ENCODE measurements at regions not wholly inside any gene's neighbourhood (a gene's known extent, or its start where the extent isn't known, plus 50 kb on each side); places are given as distances from the start of the nearest gene placed in this dataset.

DNA sequence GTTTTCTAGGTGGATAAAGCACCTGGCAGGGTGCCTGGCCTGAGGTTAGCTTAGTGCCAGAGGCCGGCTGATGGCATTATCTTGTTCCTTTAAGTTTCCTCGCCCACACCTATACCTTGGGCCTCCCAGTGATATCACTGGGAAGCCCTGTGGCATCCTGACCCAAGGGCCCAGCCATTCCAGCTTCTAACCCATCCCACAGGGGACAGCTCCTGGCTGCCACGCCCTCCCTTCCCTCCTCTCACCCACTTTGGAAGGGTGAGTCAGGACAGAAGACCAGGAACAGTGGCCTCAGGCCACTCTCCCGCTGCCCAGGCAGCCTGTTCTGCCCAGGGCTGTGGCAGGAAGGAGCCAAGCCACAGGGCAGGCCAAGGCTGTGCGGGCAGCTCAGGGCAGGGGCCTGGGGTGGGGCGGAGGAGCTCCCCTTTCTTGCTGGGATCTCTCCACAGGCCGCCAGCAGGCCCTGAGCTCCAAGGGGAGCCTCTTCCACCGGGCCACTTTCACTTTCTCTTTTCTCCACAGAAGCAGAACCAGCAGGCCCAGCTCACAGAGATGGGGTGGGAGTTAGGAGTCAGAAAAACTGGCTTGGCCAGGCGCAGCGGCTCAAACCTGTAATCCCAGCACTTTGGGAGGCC lies 75.1 kb downstream of the IRF2BPL start:
- H3K4me2 ChIP-seq (ENCODE audit: low read length), result peak overlapping the region; percentile 93
- CTCF ChIA-PET, result interaction anchor here (1.2 to 2.0 kb wide), 8 partner anchors 8 to 117 kb away, joined by 3 to 11 read pairs (median 6); no protein-coding TSS in a partner anchor
- H3K9me2 ChIP-seq (ENCODE audit: insufficient read depth), result no peaks in the 10 kb centered on the region
- DNase-seq (ENCODE audit: low read depth, low spot score) (peak; percentile 81), ATAC-seq (peak; percentile 69)
- no peaks in the 10 kb centered on the region for H3K36me3 ChIP-seq (ENCODE audit: control insufficient read depth in 1 of 2, insufficient read depth in 2 of 2, low read length in 2 of 2)
- H3K27ac ChIP-seq (ENCODE audit: low read depth, low read length), result peak overlapping the region; percentile 100
- peaks cover 92 to 99% of the 10 kb centered on the region in 2 experiments for H3K4me1 ChIP-seq (ENCODE audit: control insufficient read depth in 1 of 2, insufficient read depth in 2 of 2, low read length in 2 of 2)
- H3K9ac ChIP-seq (ENCODE audit: low read length), result peak overlapping the region; percentile 78
- intact Hi-C loops (cut with micrococcal nuclease), result loop anchor here (2.0 kb wide), 1 partner anchor 99 kb away; no protein-coding TSS in a partner anchor
- RAD21 ChIA-PET (ENCODE audit: low non-redundant PET in 1 of 2, low total read pairs in 2 of 2, uncharacterized antibody in 2 of 2, unreplicated experiment in 2 of 2), result interaction anchor here (0.6 to 2.0 kb wide), 9 partner anchors 9 to 92 kb away, joined by 3 to 10 read pairs (median 4); no protein-coding TSS in a partner anchor
- H3K79me2 ChIP-seq (ENCODE audit: insufficient read depth, low read length), result no peaks in the 10 kb centered on the region
- peak overlapping the region; percentile 42 to 61 for H3K4me3 ChIP-seq (replicated peaks in 1 of 2; ENCODE audit: low read depth in 1 of 2, low read length in 2 of 2)
- BruUV-seq (replicated peaks), result no TSS peak
- H4K20me1 ChIP-seq (ENCODE audit: insufficient read depth), result no peaks in the 10 kb centered on the region
- H3K27me3 ChIP-seq (ENCODE audit: insufficient read depth, low read length), result no peaks in the 10 kb centered on the region
- H2AFZ ChIP-seq (ENCODE audit: low read depth, low read length, poor library complexity, severe bottlenecking), result no peak overlapping the region
- POLR2A ChIA-PET, result interaction anchor here (0.7 to 2.4 kb wide), 19 partner anchors 9 to 119 kb away, joined by 3 to 30 read pairs (median 5); partner anchors contain the start of gene IRF2BPL
- H3K9me3 ChIP-seq (ENCODE audit: control insufficient read depth in 1 of 2, insufficient read depth in 1 of 2, low read depth in 1 of 2, low read length in 2 of 2), result no peaks in the 10 kb centered on the region
- TF ChIP-seq CEBPB (IDR thresholded peaks at IDR 0.05; ENCODE audit: low read depth) (no peak), YY1 (IDR thresholded peaks at IDR 0.05; ENCODE audit: extremely low read depth, insufficient replicate concordance, low read depth, low read length) (peak; percentile 72), ZFX (IDR thresholded peaks at IDR 0.05) (peak; percentile 74), JUND (IDR thresholded peaks at IDR 0.05) (no peak), CTCF (IDR thresholded peaks at IDR 0.05 in 2 of 3, conservative IDR thresholded peaks at IDR 0.05 in 1 of 3; ENCODE audit: borderline replicate concordance in 1 of 3, insufficient read depth in 1 of 3, low read depth in 2 of 3, low read length in 2 of 3) (no peak), ZBTB33 (IDR thresholded peaks at IDR 0.05; ENCODE audit: extremely low read depth, insufficient replicate concordance, low read length) (no peak), RAD21 (IDR thresholded peaks at IDR 0.05; ENCODE audit: low read depth) (no peak), ATF3 (IDR thresholded peaks at IDR 0.05) (no peak), SP1 (IDR thresholded peaks at IDR 0.05; ENCODE audit: low read depth) (no peak), TCF7L2 (IDR thresholded peaks at IDR 0.05; ENCODE audit: borderline replicate concordance, extremely low read depth, insufficient read depth, insufficient read length) (no peak), EZH2 (IDR thresholded peaks at IDR 0.05) (no peak), REST (IDR thresholded peaks at IDR 0.05; ENCODE audit: low read depth) (no peak), SIN3A (IDR thresholded peaks at IDR 0.05; ENCODE audit: low read depth) (no peak), POLR2AphosphoS5 (IDR thresholded peaks at IDR 0.05; ENCODE audit: low read depth, low read length) (peak; percentile 92), CBX3 (IDR thresholded peaks at IDR 0.05; ENCODE audit: low read depth) (no peak), ELF1 (IDR thresholded peaks at IDR 0.05; ENCODE audit: borderline replicate concordance, low read depth) (no peak), ZNF274 (IDR thresholded peaks at IDR 0.05; ENCODE audit: low read depth, low read length) (no peak), FOSL1 (IDR thresholded peaks at IDR 0.05; ENCODE audit: low read depth) (no peak)
- TF ChIP-seq, protein P1, sequence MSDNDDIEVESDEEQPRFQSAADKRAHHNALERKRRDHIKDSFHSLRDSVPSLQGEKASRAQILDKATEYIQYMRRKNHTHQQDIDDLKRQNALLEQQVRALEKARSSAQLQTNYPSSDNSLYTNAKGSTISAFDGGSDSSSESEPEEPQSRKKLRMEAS (IDR thresholded peaks at IDR 0.05), result no peak
